ENCODE measurements at regions not wholly inside any gene's neighbourhood (a gene's known extent, or its start where the extent isn't known, plus 50 kb on each side); places are given as distances from the start of the nearest gene placed in this dataset.

- TF ChIP-seq CTCF (IDR thresholded peaks at IDR 0.05; ENCODE audit: low read depth, low read length), result no peak
- no peak overlapping the region for H3K4me3 ChIP-seq (ENCODE audit: low read depth, low read length)
Observed at GRCh38 chr20:12595841-12596240, 412.9 kb upstream of the SPTLC3 start.

GRCh38 chr20:12596863-12597262, 411.9 kb upstream of the SPTLC3 start:
- no peak overlapping the region for H3K4me3 ChIP-seq (ENCODE audit: low read depth, low read length)
- TF ChIP-seq CTCF (IDR thresholded peaks at IDR 0.05; ENCODE audit: low read depth, low read length), result no peak

- H3K4me3 ChIP-seq (ENCODE audit: low read depth, low read length), result no peak overlapping the region
- TF ChIP-seq CTCF (IDR thresholded peaks at IDR 0.05; ENCODE audit: low read depth, low read length), result no peak
Observed at GRCh38 chr20:12597551-12597950, 411.2 kb upstream of the SPTLC3 start.

- H3K4me3 ChIP-seq (ENCODE audit: low read depth, low read length), result no peak overlapping the region
- no peak for TF ChIP-seq CTCF (IDR thresholded peaks at IDR 0.05; ENCODE audit: low read depth, low read length)
Observed at GRCh38 chr20:12598894-12599293, 409.9 kb upstream of the SPTLC3 start.

GRCh38 chr20:12599494-12599893, 409.3 kb upstream of the SPTLC3 start:
- TF ChIP-seq CTCF (IDR thresholded peaks at IDR 0.05; ENCODE audit: low read depth, low read length), result no peak
- no peak overlapping the region for H3K4me3 ChIP-seq (ENCODE audit: low read depth, low read length)

GRCh38 chr20:12605751-12606150, 403.0 kb upstream of the SPTLC3 start:
- H3K4me3 ChIP-seq (ENCODE audit: low read depth, low read length), result no peak overlapping the region
- TF ChIP-seq CTCF (IDR thresholded peaks at IDR 0.05; ENCODE audit: low read depth, low read length), result no peak

- no peak for TF ChIP-seq CTCF (IDR thresholded peaks at IDR 0.05; ENCODE audit: low read depth, low read length)
Observed at GRCh38 chr20:12610871-12611270, 397.9 kb upstream of the SPTLC3 start.

More at GRCh38 chr20:12610871-12611270, 397.9 kb upstream of the SPTLC3 start:
- H3K4me3 ChIP-seq (ENCODE audit: low read depth, low read length), result no peak overlapping the region
